GM21717 (cell line): ENCODE measurements at regions not wholly inside any gene's neighbourhood (a gene's known extent, or its start where the extent isn't known, plus 50 kb on each side); places are given as distances from the start of the nearest gene placed in this dataset.
"Not testable (repeated sequence)": the region's sequence is repeated elsewhere in the genome, so short reads cannot be mapped to it uniquely, and the experiment has no call there.

ENCODE experiments used
- ATAC-seq: cut with Tn5 transposase; IDR thresholded peaks from one replicate; pipeline ENCODE4 v1.9.1; 2021; ENCODE audit warnings: mild to moderate bottlenecking, moderate library complexity; ENCODE audit not compliant: unreplicated experiment

GRCh38 chr2:144984038-144984437 lies 464.1 kb upstream of the ZEB2 start:
- ATAC-seq = no peak

- ATAC-seq = no peak
Observed at GRCh38 chr2:144983107-144983506, 463.2 kb upstream of the ZEB2 start.

- no peak for ATAC-seq
Observed at GRCh38 chr2:144982481-144982880, 462.6 kb upstream of the ZEB2 start.

DNA sequence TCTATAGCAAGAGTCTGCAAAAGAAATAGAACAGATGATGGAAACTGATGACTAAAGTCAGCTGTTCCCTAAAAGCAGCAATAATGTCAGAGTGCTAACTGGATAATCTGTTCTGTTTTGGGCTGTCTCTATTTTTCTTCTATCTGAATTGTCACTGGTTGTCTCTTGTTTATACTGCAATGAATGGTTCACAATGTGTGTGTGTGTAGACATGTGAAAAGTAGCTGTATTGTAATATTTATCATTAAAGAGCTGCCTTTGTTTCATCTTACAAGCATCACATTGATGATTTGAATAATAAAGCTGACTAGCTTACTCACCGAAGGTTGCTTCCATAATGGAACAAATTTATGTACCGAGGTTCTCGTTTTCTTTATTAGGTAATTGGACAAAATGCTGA lies 456.0 kb upstream of the ZEB2 start:
- no peak for ATAC-seq

DNA sequence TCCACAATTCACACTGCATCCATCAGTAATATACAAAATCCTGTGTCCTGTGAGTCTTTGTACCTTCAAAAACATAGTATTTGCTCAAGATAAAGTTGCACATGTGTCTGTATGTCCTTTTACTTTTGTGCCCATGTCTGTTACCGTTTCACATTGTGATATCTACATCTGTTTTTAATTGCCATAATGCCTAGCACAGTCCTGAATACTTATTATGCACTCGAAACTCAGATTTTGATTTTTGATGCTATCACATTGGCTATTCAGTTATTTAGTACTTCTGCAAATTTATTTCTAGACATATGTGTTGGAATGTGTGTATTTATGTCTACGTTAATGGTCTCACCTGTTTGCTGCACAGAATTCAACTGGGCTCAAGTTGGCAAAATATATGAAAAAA lies 452.8 kb upstream of the ZEB2 start:
- ATAC-seq = no peak

- ATAC-seq = no peak
Observed at GRCh38 chr2:144971786-144972335, 451.9 kb upstream of the ZEB2 start.

DNA sequence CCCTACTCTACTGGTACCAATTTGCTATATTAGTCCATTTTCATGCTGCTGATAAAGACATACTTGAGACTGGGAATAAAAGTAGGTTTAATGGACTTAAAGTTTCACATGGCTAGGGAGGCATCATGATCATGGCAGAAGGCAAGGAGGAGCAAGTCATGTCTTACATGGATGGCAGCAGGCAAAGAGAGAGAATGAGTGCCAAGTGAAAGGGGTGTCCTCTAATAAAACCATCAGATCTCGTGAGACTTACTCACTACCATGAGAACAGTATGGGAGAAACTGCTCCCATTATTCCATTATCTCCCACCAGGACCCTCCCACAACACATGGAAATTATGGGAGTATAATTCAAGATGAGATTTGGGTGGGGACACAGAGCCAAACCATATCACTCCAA lies 450.5 kb upstream of the ZEB2 start:
- ATAC-seq = not testable (repeated sequence)

- not testable (repeated sequence) for ATAC-seq
Observed at GRCh38 chr2:144969564-144969963, 449.6 kb upstream of the ZEB2 start.

DNA sequence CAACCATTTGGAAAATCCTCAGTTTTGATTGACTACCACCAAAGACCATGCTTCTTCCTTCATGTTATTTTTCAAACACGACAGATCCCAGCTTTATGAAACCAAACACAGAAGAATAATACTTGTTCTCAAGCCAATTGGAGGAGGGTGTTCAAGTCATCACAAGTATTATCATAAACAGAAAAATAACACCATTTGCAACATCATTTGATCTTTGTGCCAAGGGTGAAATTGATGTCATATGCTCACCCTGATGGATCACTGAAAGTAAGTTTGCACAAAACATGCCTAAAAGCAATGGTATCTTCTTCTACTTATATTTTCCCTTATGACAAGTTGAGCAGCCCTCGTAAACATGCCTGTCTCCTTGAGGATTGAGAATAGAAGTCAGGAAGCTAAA lies 448.0 kb upstream of the ZEB2 start:
- ATAC-seq = no peak

DNA sequence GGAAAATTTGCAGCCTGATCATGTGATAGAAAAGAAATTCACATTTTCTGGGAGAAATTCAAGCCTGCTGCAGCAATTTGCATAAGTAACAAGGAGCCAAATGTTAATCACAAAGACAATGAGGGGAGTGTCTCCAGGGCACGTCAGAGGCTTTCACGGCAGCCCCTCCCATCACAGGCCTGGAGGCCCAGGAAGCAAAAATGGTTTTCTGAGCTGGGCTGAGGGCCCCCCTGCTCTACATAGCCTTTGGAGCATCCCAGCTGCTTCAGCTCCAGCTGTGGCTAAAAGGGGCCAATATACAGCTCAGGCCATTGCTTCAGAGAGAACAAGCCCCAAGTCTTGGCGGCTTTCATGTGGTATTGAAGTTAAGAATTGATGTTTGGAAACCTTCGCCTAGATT lies 445.3 kb upstream of the ZEB2 start:
- no peak for ATAC-seq

GRCh38 chr2:144963031-144963430 lies 443.1 kb upstream of the ZEB2 start:
- ATAC-seq = no peak

DNA sequence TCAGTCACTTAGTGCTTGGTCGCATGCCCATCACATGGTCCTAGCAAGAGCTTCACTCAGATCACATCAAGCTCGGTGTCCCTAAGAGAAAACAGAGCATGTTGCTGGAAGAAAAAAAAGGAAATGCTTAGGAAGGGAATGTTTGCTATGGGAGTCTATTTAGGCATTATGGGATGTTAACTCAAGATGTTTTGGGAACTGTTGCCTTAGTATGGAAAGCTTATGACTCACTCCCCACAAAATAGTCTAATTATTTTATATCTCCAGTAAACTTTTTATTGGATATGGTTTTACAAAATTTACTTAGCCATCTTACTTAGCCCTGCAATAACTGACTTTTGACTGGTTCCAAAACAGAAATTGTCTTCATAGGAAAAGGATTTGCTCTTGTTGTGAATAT lies 439.5 kb upstream of the ZEB2 start:
- no peak for ATAC-seq

- no peak for ATAC-seq
Observed at GRCh38 chr2:144950899-144951560, 431.1 kb upstream of the ZEB2 start.

DNA sequence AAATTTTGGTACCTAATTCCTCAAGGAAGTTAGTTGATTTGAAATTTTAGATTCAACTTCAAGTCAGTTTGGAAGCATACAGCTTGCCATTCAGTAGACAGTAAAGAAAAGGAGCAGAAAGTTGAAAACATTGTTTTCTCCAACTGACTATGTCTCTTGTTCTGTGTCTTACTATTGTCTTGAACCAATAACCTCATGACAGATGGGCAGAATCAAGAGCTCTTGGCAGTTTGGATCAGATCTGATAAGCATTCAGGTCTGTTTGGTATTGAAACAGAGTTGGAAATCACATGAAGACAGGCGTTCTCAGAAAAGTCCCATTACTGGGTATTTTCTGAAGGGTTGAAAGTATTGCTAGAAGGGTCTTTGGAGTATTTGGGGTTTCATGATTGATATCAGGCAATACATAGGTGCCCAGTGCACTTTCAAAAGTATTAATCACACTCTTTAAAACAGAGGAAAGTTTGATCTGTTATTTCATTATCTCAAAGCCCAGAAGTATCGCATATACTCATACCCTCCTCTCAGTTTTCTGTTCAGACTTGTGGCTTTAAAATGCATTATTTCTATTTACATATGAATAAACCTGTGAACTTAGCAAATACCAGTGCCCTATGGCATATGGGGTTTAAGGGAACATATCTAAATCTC lies 428.4 kb upstream of the ZEB2 start:
- no peak for ATAC-seq

- ATAC-seq = no peak
Observed at GRCh38 chr2:144947709-144948037, 427.8 kb upstream of the ZEB2 start.

DNA sequence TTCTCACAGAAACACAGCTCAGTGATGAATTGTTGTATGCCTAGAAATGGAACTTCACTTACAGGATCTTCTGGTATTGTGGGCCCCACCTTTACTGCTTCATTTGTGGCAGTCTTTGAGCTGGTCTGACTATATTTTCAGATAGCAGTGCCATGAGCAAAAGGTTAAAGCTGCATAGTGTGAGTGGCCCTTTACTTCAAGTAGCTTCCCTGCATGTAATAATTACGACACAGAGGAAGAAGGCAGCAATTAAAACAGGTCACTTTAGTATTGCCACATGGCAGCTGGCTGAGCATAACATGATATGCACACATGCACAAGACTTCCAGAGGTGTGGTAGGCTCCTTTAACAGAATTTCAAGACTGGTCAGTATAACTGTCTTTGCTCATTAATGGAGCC lies 426.3 kb upstream of the ZEB2 start:
- ATAC-seq = no peak

DNA sequence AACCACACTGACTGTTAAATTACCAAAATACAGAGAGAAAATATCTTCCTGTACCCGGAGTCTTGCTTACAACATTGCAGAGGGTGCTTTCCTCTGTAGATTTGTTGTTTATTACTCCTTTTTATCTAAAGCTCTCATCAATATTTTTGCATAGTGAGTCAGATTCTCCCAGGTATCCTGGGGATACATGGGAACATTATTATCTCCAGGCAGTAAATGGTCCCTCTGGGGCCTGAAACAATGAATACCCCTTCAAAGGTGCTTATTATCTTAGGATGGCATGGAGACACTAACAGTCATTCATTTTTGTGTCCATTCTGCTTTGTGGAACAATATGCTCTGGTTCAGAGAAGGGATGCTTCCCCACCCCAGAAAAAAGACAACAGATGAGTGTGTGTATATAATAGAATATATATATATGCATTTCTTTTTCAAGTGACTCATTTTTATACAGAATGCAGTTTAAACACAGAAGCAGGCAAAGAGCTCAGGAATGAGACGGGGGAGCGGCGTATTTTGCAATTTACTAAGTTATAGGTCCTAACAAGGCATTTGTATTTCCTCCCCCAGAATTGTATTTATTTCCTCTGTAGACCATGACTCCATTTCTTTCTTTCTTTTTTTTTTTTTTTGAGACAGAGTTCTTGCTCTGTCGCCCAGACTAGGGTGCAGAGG lies 424.8 kb upstream of the ZEB2 start:
- ATAC-seq = no peak

- ATAC-seq = no peak
Observed at GRCh38 chr2:144943986-144944385, 424.1 kb upstream of the ZEB2 start.

GRCh38 chr2:144943293-144943941 lies 423.5 kb upstream of the ZEB2 start:
- ATAC-seq = no peak

- ATAC-seq = no peak
Observed at GRCh38 chr2:144942516-144943256, 422.8 kb upstream of the ZEB2 start.
